ENCODE measurements at regions not wholly inside any gene's neighbourhood (a gene's known extent, or its start where the extent isn't known, plus 50 kb on each side); places are given as distances from the start of the nearest gene placed in this dataset.
A peak's percentile ranks its signal among the peaks of the same experiment; 100 is the strongest.

DNA sequence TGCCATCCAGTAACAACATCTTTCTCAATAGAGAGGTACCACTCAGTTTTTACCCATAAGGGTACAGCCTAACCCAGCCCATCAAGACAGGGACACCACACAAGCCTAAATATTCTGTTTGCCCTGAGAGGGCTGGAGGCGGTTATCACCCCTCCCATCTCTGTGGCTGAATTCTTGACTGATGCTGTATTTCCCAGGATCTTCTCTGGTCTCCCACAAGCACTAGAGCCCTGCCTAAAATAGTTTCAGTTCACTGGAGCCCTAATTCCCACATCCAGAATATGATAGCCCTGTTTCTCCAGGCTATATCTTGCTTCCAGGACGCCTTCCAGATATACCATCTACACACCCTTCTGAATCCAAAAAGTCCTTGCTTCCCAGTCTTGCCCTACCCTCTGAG, 91.6 kb upstream of the NMU start:
- H3K4me3 ChIP-seq (replicated peaks in 1 of 2; ENCODE audit: low read depth in 2 of 2, low read length in 2 of 2): no peak overlapping the region
- no peak for DNase-seq (ENCODE audit: low read depth in 2 of 2)
- TF ChIP-seq, protein P1, sequence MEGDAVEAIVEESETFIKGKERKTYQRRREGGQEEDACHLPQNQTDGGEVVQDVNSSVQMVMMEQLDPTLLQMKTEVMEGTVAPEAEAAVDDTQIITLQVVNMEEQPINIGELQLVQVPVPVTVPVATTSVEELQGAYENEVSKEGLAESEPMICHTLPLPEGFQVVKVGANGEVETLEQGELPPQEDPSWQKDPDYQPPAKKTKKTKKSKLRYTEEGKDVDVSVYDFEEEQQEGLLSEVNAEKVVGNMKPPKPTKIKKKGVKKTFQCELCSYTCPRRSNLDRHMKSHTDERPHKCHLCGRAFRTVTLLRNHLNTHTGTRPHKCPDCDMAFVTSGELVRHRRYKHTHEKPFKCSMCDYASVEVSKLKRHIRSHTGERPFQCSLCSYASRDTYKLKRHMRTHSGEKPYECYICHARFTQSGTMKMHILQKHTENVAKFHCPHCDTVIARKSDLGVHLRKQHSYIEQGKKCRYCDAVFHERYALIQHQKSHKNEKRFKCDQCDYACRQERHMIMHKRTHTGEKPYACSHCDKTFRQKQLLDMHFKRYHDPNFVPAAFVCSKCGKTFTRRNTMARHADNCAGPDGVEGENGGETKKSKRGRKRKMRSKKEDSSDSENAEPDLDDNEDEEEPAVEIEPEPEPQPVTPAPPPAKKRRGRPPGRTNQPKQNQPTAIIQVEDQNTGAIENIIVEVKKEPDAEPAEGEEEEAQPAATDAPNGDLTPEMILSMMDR (IDR thresholded peaks at IDR 0.05; ENCODE audit: low read depth, low read length): no peak

DNA sequence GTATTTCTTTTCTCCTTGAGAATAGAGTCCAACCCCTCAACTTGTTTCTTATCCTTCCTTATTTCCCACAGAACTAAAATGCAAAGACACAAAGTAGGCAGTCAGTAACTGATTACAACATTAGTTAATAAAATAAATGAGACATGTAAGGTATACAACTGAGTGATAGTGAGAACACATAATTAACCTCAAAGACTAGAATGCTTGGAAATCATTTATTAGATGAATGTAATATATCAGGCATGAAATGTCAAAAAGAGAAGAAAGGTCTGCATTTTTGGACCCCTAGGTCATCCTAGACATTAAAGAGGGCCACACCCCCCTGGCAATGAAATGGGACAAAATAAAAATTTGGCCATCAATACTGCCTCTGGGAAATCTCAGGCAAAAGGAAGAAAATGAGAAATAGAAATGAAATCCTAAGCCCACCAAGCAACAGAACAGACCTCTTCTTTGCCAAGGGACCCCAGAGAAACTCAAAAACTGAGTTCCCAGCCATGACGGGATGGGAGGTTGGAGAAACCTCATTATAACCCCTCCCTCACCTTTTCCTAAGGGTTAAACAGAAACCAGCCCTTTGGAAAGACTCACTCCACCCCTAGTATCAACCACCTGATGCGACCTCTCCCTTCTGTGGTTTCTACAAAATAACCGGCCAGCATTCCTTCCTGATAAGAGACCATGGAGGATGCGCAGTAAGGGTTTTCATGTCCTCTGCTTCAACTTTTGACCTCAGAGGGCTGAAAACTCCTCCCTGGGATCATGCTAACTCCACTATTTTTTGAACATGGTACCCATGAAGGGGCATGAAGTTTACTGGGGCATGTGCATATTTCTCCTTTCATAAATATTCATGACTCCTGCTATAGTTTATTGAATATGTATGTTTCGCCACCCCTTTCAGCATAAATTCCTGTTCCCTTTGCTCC, 90.0 kb upstream of the EXOC1L start:
- TF ChIP-seq, protein P1 (IDR thresholded peaks at IDR 0.05; ENCODE audit: low read depth, low read length): no peak
- H3K4me3 ChIP-seq (replicated peaks in 1 of 2; ENCODE audit: low read depth in 2 of 2, low read length in 2 of 2): no peak overlapping the region
- peak in 1 of 2 donors; percentile 19 for DNase-seq (ENCODE audit: low read depth in 2 of 2)

DNA sequence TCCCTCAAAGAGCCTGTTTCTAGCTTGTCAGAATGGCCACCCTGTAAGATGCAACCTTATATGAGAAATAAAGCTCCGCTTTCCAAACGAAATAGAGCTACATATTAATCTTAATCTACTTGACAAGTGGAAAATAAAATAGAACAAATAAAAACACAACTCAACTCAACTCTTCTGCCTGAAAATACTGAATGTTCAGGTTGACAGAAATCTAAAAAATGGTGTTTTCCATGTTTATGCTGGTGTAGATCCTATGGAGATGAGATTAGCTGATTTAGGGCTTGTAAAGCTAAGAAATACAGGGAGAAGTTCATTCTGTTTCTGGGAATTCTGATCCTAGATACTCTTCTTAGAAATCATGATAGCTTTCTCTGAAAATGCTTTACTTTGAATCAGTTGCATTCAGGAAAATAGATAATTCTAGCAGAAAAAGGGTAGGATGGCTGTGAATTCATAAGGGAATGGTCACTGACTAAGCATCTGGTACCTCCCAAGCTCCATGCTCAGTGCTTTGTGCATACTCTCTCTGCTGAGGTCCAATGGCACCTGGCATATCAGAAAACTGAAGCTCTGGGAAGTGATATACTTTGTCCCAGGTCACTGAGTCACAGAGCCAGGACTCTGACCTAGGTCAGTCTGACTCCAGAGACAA, 89.2 kb upstream of the EXOC1L start:
- TF ChIP-seq, protein P1 (IDR thresholded peaks at IDR 0.05; ENCODE audit: low read depth, low read length): no peak
- no peak for DNase-seq (ENCODE audit: low read depth in 2 of 2)
- no peak overlapping the region for H3K4me3 ChIP-seq (replicated peaks in 1 of 2; ENCODE audit: low read depth in 2 of 2, low read length in 2 of 2)

DNA sequence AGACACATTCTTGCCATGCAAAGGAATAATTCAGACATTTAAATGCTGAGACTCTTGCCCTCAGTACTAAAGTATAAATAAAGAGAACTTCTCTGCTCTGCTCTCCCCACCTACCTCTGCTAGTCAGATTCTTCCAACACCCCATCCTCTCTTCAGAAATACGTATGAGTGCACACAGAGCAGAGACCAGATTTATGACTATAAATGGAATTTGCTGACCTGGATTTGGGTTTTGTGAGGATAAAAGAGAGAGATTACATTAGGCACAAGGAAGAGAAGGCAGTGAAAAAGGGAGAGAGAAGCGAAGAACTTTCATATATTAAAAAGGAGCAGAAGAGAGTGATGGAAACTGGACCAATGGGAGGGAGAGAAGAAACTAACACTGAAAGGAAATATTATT, 87.6 kb upstream of the EXOC1L start:
- TF ChIP-seq, protein P1 (IDR thresholded peaks at IDR 0.05; ENCODE audit: low read depth, low read length): no peak
- DNase-seq (ENCODE audit: low read depth in 2 of 2): no peak
- no peak overlapping the region for H3K4me3 ChIP-seq (replicated peaks in 1 of 2; ENCODE audit: low read depth in 2 of 2, low read length in 2 of 2)

DNA sequence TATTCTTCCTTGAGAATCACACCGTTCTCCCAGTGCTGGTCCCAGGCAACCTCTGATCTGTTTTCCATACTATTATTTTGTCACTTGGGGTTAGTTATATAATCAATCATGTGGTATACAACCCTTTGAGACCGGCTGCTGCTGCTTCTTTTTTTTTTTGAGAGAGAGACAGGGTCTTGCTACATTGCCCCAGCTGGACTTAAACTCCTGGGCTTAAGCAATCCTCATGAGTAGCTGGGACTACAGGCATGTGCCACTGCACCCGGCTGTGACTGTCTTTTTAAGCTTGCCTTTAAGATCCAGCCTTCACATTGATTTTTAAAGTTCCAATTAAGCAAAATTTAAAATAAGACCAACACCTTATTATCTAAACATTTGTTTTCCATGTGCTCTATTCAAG, 86.7 kb upstream of the EXOC1L start:
- TF ChIP-seq, protein P1 (IDR thresholded peaks at IDR 0.05; ENCODE audit: low read depth, low read length): no peak
- no peak for DNase-seq (ENCODE audit: low read depth in 2 of 2)
- H3K4me3 ChIP-seq (replicated peaks in 1 of 2; ENCODE audit: low read depth in 2 of 2, low read length in 2 of 2): no peak overlapping the region

DNA sequence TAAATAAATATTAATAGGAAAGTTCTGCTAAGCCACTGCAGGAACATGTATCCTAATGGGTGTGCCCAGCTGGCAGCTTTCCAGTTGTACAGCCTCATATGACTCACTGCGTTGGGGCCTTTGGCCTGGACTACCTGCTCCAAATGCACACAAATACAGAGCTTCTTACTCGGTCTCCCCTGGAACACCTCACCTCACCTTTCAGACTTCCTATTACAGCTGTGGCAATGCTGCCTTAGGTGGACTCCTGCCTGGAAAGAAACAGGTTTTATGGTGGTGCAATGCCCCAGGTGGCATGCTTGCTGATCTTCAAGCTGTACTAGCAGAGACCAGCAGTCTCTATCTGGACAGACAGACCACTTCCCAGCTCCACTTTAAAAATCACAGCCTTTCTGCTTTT, 85.7 kb upstream of the EXOC1L start:
- TF ChIP-seq, protein P1 (IDR thresholded peaks at IDR 0.05; ENCODE audit: low read depth, low read length): no peak
- peak; percentile 67 to 78 for DNase-seq (ENCODE audit: low read depth in 2 of 2)
- H3K4me3 ChIP-seq (replicated peaks in 1 of 2; ENCODE audit: low read depth in 2 of 2, low read length in 2 of 2): no peak overlapping the region

Data from cardiac fibroblast (primary cell).